IMR-90 (cell line): ENCODE measurements at regions not wholly inside any gene's neighbourhood (a gene's known extent, or its start where the extent isn't known, plus 50 kb on each side); places are given as distances from the start of the nearest gene placed in this dataset.

Experiments
- ATAC-seq: fragments of 200-7000 bp; cut with Tn5 transposase; 2 replicates; pipeline ENCODE4 v1.9.1; 2020; ENCODE audit warnings: low read depth, mild to moderate bottlenecking, moderate library complexity
- BruUV-seq: library from RNA; stranded (reverse); fragments of 400-500 nt; replicated peaks from 2 replicates; lab custom pipeline; 2021; lab: Mats Ljungman, UMichigan
- CTCF ChIA-PET: fragments of 300-600 bp; formaldehyde crosslinking; extraction: SDS; loops from one replicate; lab custom pipeline; 2021; ENCODE audit warnings: antibody characterized with exemption; lab: Yijun Ruan, JAX
- POLR2A ChIA-PET: fragments of 300-600 bp; sonication (Branson Sonifier 250); formaldehyde crosslinking; loops from one replicate; lab custom pipeline; 2022; ENCODE audit warnings: antibody characterized with exemption; ENCODE audit not compliant: unreplicated experiment; lab: Charles Lee
- DNase-seq: peaks from one replicate; pipeline ENCODE4 v3.0.0; 2013
- H2AFZ ChIP-seq: replicated peaks from 2 replicates; pipeline ENCODE3; 2013; ENCODE audit warnings: low read length, mild to moderate bottlenecking; ENCODE audit not compliant: poor library complexity
- H2AK5ac ChIP-seq: 2 replicates; pipeline ENCODE4 v1.6.1; 2013; ENCODE audit warnings: low read depth, low read length, inconsistent platforms
- H2AK9ac ChIP-seq: replicated peaks from 2 replicates; pipeline ENCODE3; 2013; ENCODE audit warnings: mild to moderate bottlenecking, low read depth, low read length, moderate library complexity; ENCODE audit not compliant: poor library complexity
- H2BK120ac ChIP-seq: 2 replicates; pipeline ENCODE4 v1.6.1; 2013; ENCODE audit warnings: low read depth, low read length, inconsistent platforms
- H2BK15ac ChIP-seq: 3 replicates; pipeline ENCODE4 v1.6.1; 2013; ENCODE audit warnings: low read depth, low read length, inconsistent platforms
- H2BK20ac ChIP-seq: 2 replicates; pipeline ENCODE4 v1.6.1; 2013; ENCODE audit warnings: low read depth, mild to moderate bottlenecking, inconsistent platforms, low read length, moderate library complexity
- H2BK5ac ChIP-seq: 2 replicates; pipeline ENCODE4 v1.6.1; 2013; ENCODE audit warnings: mild to moderate bottlenecking, low read depth, low read length, inconsistent platforms; ENCODE audit not compliant: poor library complexity, severe bottlenecking
- H3K14ac ChIP-seq: replicated peaks from 2 replicates; pipeline ENCODE4 v1.6.1; 2013; ENCODE audit warnings: low read depth, low read length, inconsistent platforms
- H3K18ac ChIP-seq: 2 replicates; pipeline ENCODE4 v1.6.1; 2013; ENCODE audit warnings: low read depth, low read length, control low read depth
- H3K23ac ChIP-seq: 2 replicates; pipeline ENCODE4 v1.6.1; 2013; ENCODE audit warnings: low read depth, low read length, inconsistent platforms
- H3K27ac ChIP-seq: 2 replicates; pipeline ENCODE4 v1.5.1; 2013; ENCODE audit warnings: mild to moderate bottlenecking, control low read depth, low read length; ENCODE audit not compliant: insufficient read depth
- H3K27me3 ChIP-seq: 2 replicates; pipeline ENCODE4 v1.6.1; 2013; ENCODE audit warnings: low read length; ENCODE audit not compliant: control insufficient read depth, insufficient read depth
- H3K36me3 ChIP-seq: 2 replicates; pipeline ENCODE4 v1.6.1; 2013; ENCODE audit warnings: low read length, mixed read lengths; ENCODE audit not compliant: control insufficient read depth, insufficient read depth
- H3K4ac ChIP-seq: 2 replicates; pipeline ENCODE4 v1.6.1; 2013; ENCODE audit warnings: low read depth, low read length, inconsistent platforms
- H3K4me1 ChIP-seq: 2 replicates; pipeline ENCODE4 v1.6.1; 2013; ENCODE audit warnings: low read length, mixed read lengths; ENCODE audit not compliant: control insufficient read depth, insufficient read depth
- H3K4me2 ChIP-seq: 2 replicates; pipeline ENCODE4 v1.6.1; 2013; ENCODE audit warnings: low read depth, mild to moderate bottlenecking, control low read depth, low read length, moderate library complexity
- H3K4me3 ChIP-seq: 2 replicates; pipeline ENCODE4 v1.5.1; 2013; ENCODE audit warnings: low read depth, mild to moderate bottlenecking, control low read depth, low read length, moderate library complexity; ENCODE audit not compliant: insufficient read depth
- H3K56ac ChIP-seq: 2 replicates; pipeline ENCODE4 v1.6.1; 2013; ENCODE audit warnings: low read length, inconsistent platforms; ENCODE audit not compliant: insufficient read depth; ENCODE audit errors: extremely low read depth
- H3K79me1 ChIP-seq, 2 experiments: 2 replicates each; pipeline ENCODE4 v1.6.1; 2013; ENCODE audit warnings: low read length in 2 of 2, inconsistent platforms in 1 of 2, low read depth in 1 of 2
- H3K9ac ChIP-seq: 2 replicates; pipeline ENCODE4 v1.6.1; 2013; ENCODE audit warnings: low read depth, low read length, control low read depth
- H3K9me1 ChIP-seq: 2 replicates; pipeline ENCODE4 v1.6.1; 2013; ENCODE audit warnings: low read length, inconsistent platforms; ENCODE audit not compliant: insufficient read depth
- H3K9me3 ChIP-seq: 2 replicates; pipeline ENCODE4 v1.6.1; 2013; ENCODE audit warnings: low read length; ENCODE audit not compliant: control insufficient read depth, insufficient read depth
- H4K20me1 ChIP-seq: 2 replicates; pipeline ENCODE4 v1.6.1; 2013; ENCODE audit warnings: low read length, inconsistent platforms; ENCODE audit not compliant: insufficient read depth
- H4K5ac ChIP-seq: 2 replicates; pipeline ENCODE4 v1.6.1; 2013; ENCODE audit warnings: mild to moderate bottlenecking, low read depth, low read length, control low read depth
- H4K8ac ChIP-seq, 2 experiments: 2 replicates each; pipeline ENCODE4 v1.6.1; 2013; ENCODE audit warnings: low read depth in 2 of 2, low read length in 2 of 2, control low read depth in 1 of 2, inconsistent platforms in 1 of 2
- H4K91ac ChIP-seq: 2 replicates; pipeline ENCODE4 v1.6.1; 2013; ENCODE audit warnings: low read depth, low read length, inconsistent platforms; ENCODE audit not compliant: insufficient read depth
- CEBPB ChIP-seq: IDR thresholded peaks from 2 replicates; pipeline ENCODE4 v1.6.1; 2012; ENCODE audit warnings: low read depth, low read length, improper control_type of control experiment
- CHD1 ChIP-seq: IDR thresholded peaks from 2 replicates; pipeline ENCODE4 v1.6.1; 2012; ENCODE audit warnings: low read depth, low read length, improper control_type of control experiment
- CTCF ChIP-seq: conservative IDR thresholded peaks from 2 replicates; pipeline ENCODE4 v1.5.1; 2012; ENCODE audit warnings: mild to moderate bottlenecking, low read depth, low read length, improper control_type of control experiment
- ELK1 ChIP-seq: fragments of 150-350 bp; IDR thresholded peaks from 2 replicates; pipeline ENCODE4 v1.6.1; 2016; ENCODE audit warnings: low read depth, mild to moderate bottlenecking, low read length, moderate library complexity, borderline replicate concordance
- MAFK ChIP-seq: IDR thresholded peaks from 2 replicates; pipeline ENCODE4 v1.6.1; 2012; ENCODE audit warnings: low read depth, low read length, improper control_type of control experiment
- NFE2L2 ChIP-seq: fragments of 150-350 bp; IDR thresholded peaks from 2 replicates; pipeline ENCODE4 v1.6.1; 2016; ENCODE audit warnings: low read depth, mild to moderate bottlenecking, low read length
- RAD21 ChIP-seq: IDR thresholded peaks from 2 replicates; pipeline ENCODE4 v1.6.1; 2012; ENCODE audit warnings: low read length, improper control_type of control experiment
- RFX5 ChIP-seq: IDR thresholded peaks from 2 replicates; pipeline ENCODE4 v1.8.0; 2012; ENCODE audit warnings: low read depth, mild to moderate bottlenecking, low read length, moderate library complexity
- SMC3 ChIP-seq: fragments of 150-350 bp; IDR thresholded peaks from 2 replicates; pipeline ENCODE4 v1.6.1; 2016; ENCODE audit warnings: low read depth, mild to moderate bottlenecking, antibody characterized with exemption, low read length, moderate library complexity
- USF2 ChIP-seq: fragments of 150-350 bp; IDR thresholded peaks from 2 replicates; pipeline ENCODE4 v1.6.1; 2017; ENCODE audit warnings: mild to moderate bottlenecking, antibody characterized with exemption, low read length, low read depth
- WGBS, 2 experiments: methylation state at CpG; one replicate each; pipeline versions ENCODE4 v1.1.5 to v1.1.7; 2013; ENCODE audit warnings: missing lambda C conversion rate in 2 of 2; ENCODE audit not compliant: insufficient read length in 1 of 2; ENCODE audit errors: extremely low coverage in 2 of 2; 5-methylcytosine and 5-hydroxymethylcytosine counted together
- dilution Hi-C: fragments of 300-500 bp; cut with HindIII; formaldehyde crosslinking; loops from one replicate; pipeline ENCODE4 v1.14.3; 2018; ENCODE audit warnings: low sequenced_read_pairs; ENCODE audit not compliant: unreplicated experiment
- in situ Hi-C: fragments of 300-500 bp; cut with MboI; formaldehyde crosslinking; loops from 3 replicates; pipeline ENCODE4 v1.14.3; 2019; ENCODE audit warnings: low sequenced_read_pairs, inconsistent platforms, mixed read lengths
- intact Hi-C: fragments of 100-400 bp; cut with micrococcal nuclease; formaldehyde crosslinking; loops from 2 replicates; pipeline ENCODE4 v1.10.0; 2022

- no peak overlapping the region for H3K4ac ChIP-seq
- H3K79me1 ChIP-seq: no peaks in the 10 kb centered on the region
- no peak overlapping the region for H3K23ac ChIP-seq
- intact Hi-C loops: no loop called here
- DNase-seq: no peak
- POLR2A ChIA-PET: no interaction called here
- H3K9ac ChIP-seq: no peak overlapping the region
- no peak overlapping the region for H2AFZ ChIP-seq
- H3K27me3 ChIP-seq: no peaks in the 10 kb centered on the region; the same call in 1 of the 2 replicates
- no peak overlapping the region for H3K14ac ChIP-seq
- dilution Hi-C loops: no loop called here
- H2BK15ac ChIP-seq: no peak overlapping the region
- H2BK5ac ChIP-seq: no peak overlapping the region
- TF ChIP-seq CEBPB (no peak), NFE2L2 (no peak), USF2 (no peak), CHD1 (no peak), CTCF (no peak), ELK1 (no peak), RAD21 (no peak), MAFK (no peak), RFX5 (no peak), SMC3 (no peak)
- no peak overlapping the region for H2AK5ac ChIP-seq
- H3K18ac ChIP-seq: no peak overlapping the region
- H3K4me2 ChIP-seq: no peak overlapping the region
- no peak overlapping the region for H4K5ac ChIP-seq
- H3K4me1 ChIP-seq: no peaks in the 10 kb centered on the region
- H3K4me3 ChIP-seq: no peak overlapping the region
- CTCF ChIA-PET: no interaction called here
- H2AK9ac ChIP-seq: no peak overlapping the region
- H2BK120ac ChIP-seq: no peak overlapping the region
- H2BK20ac ChIP-seq: no peak overlapping the region
- H4K91ac ChIP-seq: no peak overlapping the region
- H3K9me1 ChIP-seq: no peaks in the 10 kb centered on the region
- no peak overlapping the region for H3K27ac ChIP-seq
- BruUV-seq: no TSS peak
- H4K8ac ChIP-seq: no peak overlapping the region
- no peaks in the 10 kb centered on the region for H4K20me1 ChIP-seq
- no peaks in the 10 kb centered on the region for H3K36me3 ChIP-seq
- no CpG with 5 or more reads among the region's 1 CpG for WGBS, 2 experiments
- no peak overlapping the region for H3K56ac ChIP-seq
- no peak for ATAC-seq
- peaks cover 5% of the 10 kb centered on the region; the same call in 1 of the 2 replicates for H3K9me3 ChIP-seq
- in situ Hi-C loops: no loop called here
Measured at GRCh38 chr21:41578083-41578482, 70.1 kb upstream of the TMPRSS2 start.
